GM12892 (cell line): ENCODE measurements at regions not wholly inside any gene's neighbourhood (a gene's known extent, or its start where the extent isn't known, plus 50 kb on each side); places are given as distances from the start of the nearest gene placed in this dataset.
A peak's percentile ranks its signal among the peaks of the same experiment; 100 is the strongest.

ENCODE experiments used
- DNase-seq: peaks from one replicate; pipeline ENCODE4 v3.0.0; 2011; ENCODE audit not compliant: insufficient read length
- FAIRE-seq: peaks from 2 replicates; lab custom pipeline; 2011; peaks lifted over from hg19 to GRCh38; lab: Jason Lieb, UNC
- POLR2A ChIP-seq: IDR thresholded peaks from 2 replicates; pipeline ENCODE4 v1.6.1; 2011; ENCODE audit warnings: low read depth, low read length, control low read depth
- POLR2AphosphoS5 ChIP-seq: IDR thresholded peaks from 2 replicates; pipeline ENCODE4 v1.6.1; 2011; ENCODE audit warnings: low read depth, low read length, control low read depth
- TAF1 ChIP-seq: IDR thresholded peaks from 2 replicates; pipeline ENCODE4 v1.6.1; 2011; ENCODE audit warnings: low read depth, mild to moderate bottlenecking, control low read depth, low read length, borderline replicate concordance

- TF ChIP-seq TAF1: no peak
- no peak for TF ChIP-seq POLR2AphosphoS5
- no peak for TF ChIP-seq POLR2A
Measured at GRCh38 chr12:72110937-72111650, 161.1 kb upstream of the TRHDE start.

GRCh38 chr12:72111706-72112105 is 160.5 kb upstream of the TRHDE start:
- TF ChIP-seq POLR2AphosphoS5 (no peak), TAF1 (no peak), POLR2A (no peak)
- FAIRE-seq: no peak
- no peak for DNase-seq

More at GRCh38 chr12:72110937-72111650, 161.1 kb upstream of the TRHDE start:
- FAIRE-seq (no peak), DNase-seq (no peak)

- DNase-seq (no peak), FAIRE-seq (no peak)
- no peak for TF ChIP-seq POLR2AphosphoS5
- no peak for TF ChIP-seq TAF1
- TF ChIP-seq POLR2A: no peak
Measured at GRCh38 chr12:72133497-72134055, 138.6 kb upstream of the TRHDE start.

GRCh38 chr12:72134246-72135020 is 137.7 kb upstream of the TRHDE start:
- TF ChIP-seq TAF1 (no peak), POLR2AphosphoS5 (no peak), POLR2A (no peak)
- DNase-seq (no peak), FAIRE-seq (no peak)

- DNase-seq (no peak), FAIRE-seq (no peak)
- TF ChIP-seq POLR2AphosphoS5 (no peak), TAF1 (no peak), POLR2A (no peak)
Measured at GRCh38 chr12:72135021-72135301, 137.2 kb upstream of the TRHDE start.

GRCh38 chr12:72136792-72137191 is 135.4 kb upstream of the TRHDE start:
- FAIRE-seq (no peak), DNase-seq (no peak)
- no peak for TF ChIP-seq TAF1
- TF ChIP-seq POLR2A: no peak

GRCh38 chr12:72139411-72139810 is 132.8 kb upstream of the TRHDE start:
- DNase-seq (no peak), FAIRE-seq (no peak)
- TF ChIP-seq TAF1 (no peak), POLR2AphosphoS5 (no peak), POLR2A (no peak)

GRCh38 chr12:72141381-72141780 is 130.8 kb upstream of the TRHDE start:
- FAIRE-seq (peak; percentile 66), DNase-seq (peak; percentile 8)
- TF ChIP-seq POLR2A (no peak), TAF1 (no peak), POLR2AphosphoS5 (no peak)

GRCh38 chr12:72144553-72144952 is 127.6 kb upstream of the TRHDE start:
- TF ChIP-seq POLR2A: no peak
- no peak for FAIRE-seq

GRCh38 chr12:72146495-72146894 is 125.7 kb upstream of the TRHDE start:
- no peak for FAIRE-seq
- no peak for TF ChIP-seq POLR2AphosphoS5

More at GRCh38 chr12:72144553-72144952, 127.6 kb upstream of the TRHDE start:
- DNase-seq: no peak

GRCh38 chr12:72148709-72149108 is 123.5 kb upstream of the TRHDE start:
- DNase-seq (no peak), FAIRE-seq (no peak)
- TF ChIP-seq POLR2AphosphoS5: no peak
- TF ChIP-seq TAF1: no peak
- no peak for TF ChIP-seq POLR2A

More at GRCh38 chr12:72146495-72146894, 125.7 kb upstream of the TRHDE start:
- no peak for DNase-seq

- TF ChIP-seq TAF1 (no peak), POLR2A (no peak), POLR2AphosphoS5 (no peak)
- DNase-seq (no peak), FAIRE-seq (no peak)
Measured at GRCh38 chr12:72162875-72163274, 109.3 kb upstream of the TRHDE start.

GRCh38 chr12:72168851-72169250 is 103.3 kb upstream of the TRHDE start:
- TF ChIP-seq POLR2A: no peak
- no peak for DNase-seq
- no peak for FAIRE-seq
